H4 (cell line): ENCODE measurements at regions not wholly inside any gene's neighbourhood (a gene's known extent, or its start where the extent isn't known, plus 50 kb on each side); places are given as distances from the start of the nearest gene placed in this dataset.

Source experiments
- DNase-seq: peaks from one replicate; pipeline ENCODE4 v3.0.0-alpha.2; 2015; ENCODE audit warnings: low spot score

DNA sequence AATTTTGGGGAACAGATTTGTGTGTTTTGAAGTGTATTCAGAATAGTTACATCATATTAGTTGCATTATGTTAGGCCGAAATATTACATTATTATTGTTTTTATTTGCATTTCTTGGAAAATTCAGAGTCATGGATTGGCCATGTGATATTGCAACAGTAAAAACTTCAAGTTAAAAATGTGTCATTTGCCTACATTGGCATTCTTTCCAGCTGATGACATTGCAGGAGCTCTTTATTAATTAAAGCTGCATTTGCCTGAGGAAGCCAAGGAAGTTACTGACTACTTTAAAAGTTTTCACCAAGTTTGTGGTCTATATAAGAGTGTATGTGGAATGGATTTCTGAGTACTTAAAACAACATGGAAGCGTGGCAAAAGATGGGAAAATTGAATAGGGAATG lies 726.4 kb upstream of the SGO1 start:
- DNase-seq, result no peak

DNA sequence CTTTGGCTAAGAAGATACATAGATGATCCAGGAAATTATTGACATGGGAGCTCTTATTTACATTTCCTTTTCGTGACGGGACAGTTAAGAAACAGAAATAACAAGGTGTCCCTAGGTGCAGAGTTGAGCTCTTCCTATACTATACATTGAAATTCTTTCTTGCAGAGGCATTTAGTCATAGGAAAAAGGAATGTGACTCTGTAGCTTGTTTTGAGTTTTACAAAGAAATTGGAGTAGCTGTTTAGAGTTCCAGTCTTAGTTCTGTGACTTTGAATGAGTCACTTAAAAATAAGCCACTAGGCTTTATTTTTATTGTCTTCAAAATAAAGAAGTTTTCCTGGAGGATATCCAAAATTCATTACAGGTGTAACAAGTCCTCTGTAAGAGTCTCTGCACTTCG lies 723.5 kb upstream of the SGO1 start:
- no peak for DNase-seq

DNA sequence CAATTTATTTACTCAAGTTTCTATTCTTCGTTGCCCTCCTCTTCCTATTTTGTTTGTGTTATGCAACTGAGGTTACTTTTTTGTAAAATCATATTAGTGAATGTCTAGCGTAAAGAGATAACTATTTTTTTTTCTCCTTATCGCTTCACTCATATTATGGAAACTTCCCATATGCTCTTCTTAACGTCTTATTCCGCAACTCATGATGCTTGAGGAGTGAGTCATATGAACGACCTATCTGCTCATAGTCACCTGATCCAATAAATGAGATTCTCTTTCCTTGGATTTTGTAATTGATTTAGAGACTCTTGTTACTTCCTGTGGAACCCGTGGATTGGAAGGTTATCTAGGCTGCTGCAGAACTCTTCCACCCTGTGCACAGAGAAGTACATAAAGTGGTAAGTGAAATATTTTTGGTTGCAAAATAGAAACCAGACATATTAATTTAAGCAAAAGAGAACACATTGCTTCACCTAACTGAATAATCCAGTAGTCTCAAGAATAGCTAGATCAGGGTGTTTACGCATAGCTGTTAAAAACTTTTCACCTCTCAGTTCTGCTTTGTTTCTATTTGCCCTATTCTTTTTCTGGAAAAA lies 719.3 kb upstream of the SGO1 start:
- no peak for DNase-seq

DNA sequence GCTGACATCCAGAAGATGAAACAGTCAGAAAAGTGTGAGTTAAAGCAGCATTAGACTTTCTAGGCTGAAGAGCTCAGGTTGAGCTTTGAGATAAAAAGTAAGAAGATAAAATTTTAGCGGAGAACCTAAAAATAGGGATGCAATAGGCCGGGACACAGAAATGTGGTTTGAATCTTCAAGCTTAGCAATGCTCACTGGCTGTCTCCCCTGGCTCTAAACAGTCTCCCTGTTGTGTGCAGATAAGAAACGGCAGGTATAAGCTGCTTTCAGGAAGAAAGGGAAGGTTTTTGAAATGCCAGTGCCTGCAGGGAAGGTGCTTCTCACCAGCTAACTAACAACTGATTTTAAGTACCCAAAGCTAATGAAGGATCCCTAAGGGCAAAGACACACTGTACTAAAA lies 718.7 kb upstream of the SGO1 start:
- DNase-seq, result no peak

DNA sequence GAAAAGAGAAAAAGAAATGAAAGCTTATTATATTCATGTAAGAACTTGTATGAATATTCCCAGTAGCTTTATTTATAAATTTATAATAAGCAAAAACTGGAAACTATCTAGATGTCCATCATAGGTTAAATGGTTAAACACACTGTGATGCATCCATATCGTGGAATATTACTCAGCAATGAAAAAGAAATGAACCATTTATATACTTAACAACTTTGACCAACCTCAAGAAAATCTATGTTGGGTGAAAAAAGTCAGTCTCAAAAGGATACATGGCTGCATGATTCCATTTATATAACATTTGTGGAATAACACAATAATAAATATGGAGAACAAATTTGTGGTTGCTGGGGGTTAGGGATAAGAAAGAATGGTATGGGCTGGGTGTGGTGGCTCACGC lies 713.0 kb upstream of the SGO1 start:
- DNase-seq, result no peak

DNA sequence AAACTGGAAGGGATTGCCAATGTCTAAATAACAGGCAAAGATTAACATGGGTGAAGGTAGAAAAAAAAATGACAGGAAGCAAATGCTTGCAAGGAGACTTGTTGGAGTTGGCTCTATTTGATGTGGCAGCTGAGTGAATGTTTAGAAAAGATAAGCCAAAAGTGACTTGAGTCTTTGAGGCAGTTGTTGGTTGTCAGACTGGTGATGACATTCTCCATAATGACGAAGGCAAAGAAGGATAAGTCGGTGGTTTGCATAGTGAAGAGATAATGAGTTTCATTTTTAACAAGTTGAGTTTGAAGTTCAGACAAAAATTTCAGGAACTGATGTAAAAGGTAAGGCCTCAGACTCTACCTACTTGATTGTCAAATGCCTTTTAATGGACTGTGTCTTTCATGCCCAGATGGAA lies 704.1 kb upstream of the SGO1 start:
- no peak for DNase-seq

DNA sequence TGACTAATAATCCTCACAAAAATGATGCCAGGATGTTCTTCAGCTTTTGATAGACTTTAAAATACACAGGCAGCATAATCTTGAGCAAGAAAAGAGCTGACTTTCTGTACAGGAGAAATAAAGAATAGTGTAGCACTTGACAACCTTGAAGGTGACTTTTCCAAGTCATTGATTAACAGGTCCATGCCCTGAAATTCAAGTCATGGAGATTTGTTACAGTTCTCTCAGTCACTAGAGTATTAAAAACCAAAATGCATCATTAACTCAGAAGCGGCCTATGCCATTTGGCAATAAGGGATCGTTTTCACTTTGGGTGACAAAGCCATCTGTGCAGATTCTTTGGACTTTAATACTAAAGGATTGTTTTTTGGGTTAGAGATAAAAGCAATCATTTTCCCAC lies 692.7 kb upstream of the SGO1 start:
- no peak for DNase-seq

DNA sequence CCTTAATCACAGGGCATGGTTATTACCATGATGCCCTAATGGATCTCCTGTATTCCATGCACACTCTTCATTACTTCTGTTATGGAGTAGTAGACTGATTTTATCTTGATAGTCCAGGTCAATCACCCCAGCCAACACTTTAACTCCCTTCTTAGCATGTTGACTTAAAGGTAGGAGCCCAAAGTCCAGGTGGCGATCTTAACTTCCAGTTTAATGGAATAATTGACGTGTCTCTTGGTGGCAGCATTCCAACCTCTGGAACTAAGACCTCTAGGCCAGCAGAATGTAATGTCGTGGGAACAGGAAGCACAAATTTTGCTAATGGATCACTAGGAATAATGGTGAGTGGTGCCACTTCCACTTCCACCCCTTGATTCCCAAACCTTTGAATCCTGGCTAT lies 687.2 kb upstream of the SGO1 start:
- no peak for DNase-seq

DNA sequence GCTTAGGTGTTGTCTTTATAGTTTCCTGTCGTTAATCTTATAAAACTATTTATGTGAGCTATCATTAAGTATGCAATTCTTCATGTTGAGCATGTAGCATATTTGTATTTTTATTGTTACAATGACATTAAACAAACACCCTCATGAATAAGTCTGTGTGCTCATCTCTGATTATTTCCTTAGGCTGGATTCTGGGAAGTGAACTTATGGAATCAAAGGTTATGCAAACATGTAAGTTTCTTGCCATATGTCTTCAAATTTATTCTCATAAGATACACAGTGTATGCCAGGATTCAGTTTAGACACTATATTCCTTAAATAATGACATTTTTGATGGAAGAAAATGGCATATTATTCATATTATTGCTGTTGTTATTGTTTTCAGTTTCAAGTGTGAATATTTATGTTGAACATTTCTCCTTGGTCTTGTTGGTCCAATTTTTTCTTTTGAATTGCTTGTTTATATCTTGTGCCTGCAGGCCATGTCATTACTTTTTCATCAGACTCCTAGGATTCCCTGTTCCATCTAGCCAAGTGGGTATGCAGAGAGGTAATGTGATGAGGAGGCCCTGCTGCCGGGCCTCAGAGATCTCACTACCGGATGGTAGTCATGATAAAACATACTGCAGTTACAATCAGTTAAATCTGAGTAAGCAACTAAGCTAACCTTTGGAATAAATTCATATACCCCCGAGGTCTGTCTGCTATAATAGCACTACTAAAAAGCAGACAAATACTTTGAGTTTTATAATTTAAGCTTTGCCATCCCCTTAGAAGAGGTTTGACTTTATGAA lies 684.3 kb upstream of the SGO1 start:
- DNase-seq, result no peak

DNA sequence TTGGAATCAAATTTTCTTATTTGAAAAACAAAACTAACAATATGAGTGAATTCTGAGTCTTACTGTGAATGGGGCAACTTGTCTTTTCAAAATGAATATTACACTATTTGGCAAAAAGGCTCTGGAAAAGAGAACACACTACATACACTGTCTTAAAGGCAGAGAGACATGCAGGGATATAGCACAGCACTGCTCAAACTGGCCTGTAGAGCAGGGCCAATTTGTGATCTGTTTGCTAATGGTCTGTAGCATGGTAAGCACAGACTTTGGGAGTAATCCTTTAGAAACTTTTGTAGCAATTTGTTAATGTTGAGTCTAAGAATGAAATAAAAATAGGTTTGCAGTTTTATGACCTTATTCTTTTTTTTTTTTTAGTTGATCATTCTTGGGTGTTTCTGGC lies 679.8 kb upstream of the SGO1 start:
- no peak for DNase-seq

DNA sequence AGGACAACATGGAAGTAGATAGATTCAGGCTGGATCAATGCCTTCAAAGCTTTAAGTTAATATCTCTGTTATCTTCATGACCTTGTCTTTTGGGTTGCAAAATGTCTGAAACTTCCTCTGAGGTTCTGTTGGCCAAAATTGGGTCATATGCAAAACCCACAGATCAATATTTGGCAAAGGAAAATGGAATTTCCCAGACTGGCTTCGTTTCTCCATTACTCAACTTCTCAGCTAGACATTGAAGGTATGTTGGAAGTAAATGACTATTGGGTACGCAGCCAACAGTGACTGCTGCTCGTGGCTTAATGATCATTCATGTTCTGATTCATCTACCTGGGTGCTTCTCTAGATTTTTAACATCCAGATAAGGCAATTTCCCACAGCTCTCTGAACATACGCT lies 675.4 kb upstream of the SGO1 start:
- no peak for DNase-seq

DNA sequence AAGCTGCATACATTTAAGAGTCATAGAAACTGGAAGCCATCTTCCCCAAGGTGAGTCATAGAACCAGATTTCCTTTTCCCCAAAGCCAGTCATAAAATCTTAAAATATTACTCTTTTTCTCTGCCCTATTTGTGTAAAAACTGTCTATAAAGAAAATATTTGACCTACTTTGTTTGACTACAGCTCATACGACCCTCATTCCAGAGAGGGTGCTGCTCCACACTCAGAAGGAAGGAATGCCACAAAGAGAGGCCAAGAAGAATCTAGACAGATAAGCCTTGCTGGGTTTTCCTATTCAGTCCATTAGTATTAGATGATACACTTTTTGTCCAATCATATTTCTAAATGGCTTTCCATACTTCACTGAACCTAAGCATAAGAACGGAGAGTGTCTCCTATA lies 671.6 kb upstream of the SGO1 start:
- no peak for DNase-seq

DNA sequence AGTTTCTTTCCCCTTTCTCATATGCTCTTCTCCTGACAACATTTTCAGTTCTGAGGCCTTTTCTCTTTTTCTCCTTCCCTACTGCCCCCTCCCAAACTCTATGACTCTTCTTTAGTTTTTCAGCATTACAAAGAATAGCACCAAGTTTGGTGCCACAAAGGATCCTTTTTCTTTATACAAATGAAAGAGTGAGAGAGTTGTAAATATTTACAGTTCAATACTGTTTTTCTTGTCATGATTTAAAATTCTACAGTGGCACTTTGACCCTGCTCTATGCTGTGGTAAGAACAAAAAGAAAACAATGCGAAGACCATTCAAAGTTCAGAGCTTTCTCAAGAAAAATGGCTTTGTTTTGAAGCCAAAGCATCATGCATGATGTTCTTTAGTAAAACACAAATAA lies 667.9 kb upstream of the SGO1 start:
- DNase-seq, result no peak

DNA sequence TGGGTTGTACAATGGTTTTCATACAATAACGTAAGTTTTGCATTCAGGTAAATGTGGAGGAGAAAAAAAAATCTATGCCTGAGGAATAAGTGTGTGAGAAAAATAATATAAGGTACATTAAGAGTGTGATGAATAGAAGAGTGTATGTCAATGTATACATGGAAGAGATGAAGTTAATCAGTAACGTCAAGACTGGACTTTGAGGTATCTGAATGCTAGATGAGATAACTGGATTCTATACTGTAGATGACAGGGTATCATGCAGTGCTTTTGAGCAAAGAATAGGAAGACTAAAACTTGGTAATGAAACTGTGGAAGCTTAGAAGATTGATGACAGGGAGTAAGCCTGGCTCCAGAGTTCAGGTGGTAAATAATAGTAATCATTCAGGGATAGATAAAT lies 666.7 kb upstream of the SGO1 start:
- no peak for DNase-seq

DNA sequence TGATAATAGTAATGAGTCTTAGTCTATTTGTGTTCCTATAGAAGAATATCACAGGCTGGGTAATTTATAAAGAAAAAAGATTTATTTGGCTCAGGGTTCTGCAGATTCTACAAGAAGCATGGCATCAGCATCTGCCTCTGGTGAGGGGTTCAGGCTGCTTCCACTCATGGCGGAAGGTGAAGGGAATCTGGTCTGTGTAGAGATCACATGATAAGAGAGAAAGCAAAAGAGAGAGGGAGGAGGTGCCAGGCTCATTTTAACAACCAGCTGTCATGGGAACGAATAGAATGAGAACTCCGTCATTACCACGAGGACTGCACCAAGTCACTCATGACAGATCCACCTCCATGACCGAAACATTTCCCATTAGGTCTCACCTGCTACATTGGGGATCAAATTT lies 664.0 kb upstream of the SGO1 start:
- DNase-seq, result no peak

DNA sequence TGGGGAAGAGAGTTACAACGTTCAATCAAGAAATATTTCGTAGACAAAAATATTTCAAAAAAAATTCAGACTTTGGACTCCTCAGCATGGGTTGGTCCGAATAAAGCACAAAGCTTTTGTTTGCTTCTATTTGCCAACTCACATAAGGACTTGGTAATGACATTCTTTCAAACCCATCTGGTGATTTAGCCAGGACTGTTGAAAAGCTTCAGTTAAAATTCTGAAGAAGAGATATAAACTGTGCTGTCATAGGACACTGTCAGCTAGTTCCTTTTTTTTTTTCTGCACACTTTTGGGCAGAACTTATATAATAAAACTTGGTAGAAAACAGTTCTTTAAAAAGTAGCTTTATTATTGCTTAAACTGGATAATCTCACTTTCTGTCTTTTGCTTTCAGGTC lies 660.8 kb upstream of the SGO1 start:
- DNase-seq, result no peak

DNA sequence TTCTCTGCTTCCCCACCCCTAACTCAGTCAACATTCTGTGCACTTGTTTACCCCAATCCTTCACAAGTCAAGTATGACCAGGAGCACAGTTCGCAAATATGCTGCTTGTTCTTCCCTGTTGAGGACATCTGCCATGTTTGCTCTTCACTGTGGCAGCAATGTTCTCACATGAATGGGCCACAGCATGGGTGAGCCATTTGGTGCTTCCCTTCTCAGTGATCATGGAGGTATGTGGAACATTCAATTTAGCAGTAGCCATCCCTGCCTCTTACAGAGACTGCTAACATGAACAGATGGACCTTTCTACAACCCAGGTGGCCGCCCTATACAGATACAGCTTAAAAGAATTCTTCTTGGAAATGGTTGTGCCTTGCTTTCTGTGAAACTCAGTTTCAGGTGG lies 660.1 kb upstream of the SGO1 start:
- no peak for DNase-seq

DNA sequence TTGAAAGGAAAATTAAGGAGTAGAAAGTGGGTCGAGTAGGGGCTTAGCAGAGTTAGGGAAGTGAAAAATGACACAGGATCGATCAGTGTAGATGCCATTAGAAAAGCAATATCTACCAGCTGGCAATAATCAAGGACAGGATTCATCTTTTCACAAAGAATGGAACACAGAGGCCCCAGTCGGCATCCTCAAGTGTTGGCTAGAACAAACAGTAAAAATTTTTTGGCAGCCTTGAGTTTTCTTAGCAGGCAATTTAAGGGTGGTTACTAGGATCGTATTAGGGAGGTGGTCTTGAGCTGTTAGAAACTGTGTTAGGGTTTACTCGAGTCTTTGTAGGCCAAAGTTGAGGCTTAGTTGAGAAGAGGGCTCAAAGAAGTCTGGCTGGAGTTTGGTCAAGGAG lies 658.8 kb upstream of the SGO1 start:
- DNase-seq, result no peak

DNA sequence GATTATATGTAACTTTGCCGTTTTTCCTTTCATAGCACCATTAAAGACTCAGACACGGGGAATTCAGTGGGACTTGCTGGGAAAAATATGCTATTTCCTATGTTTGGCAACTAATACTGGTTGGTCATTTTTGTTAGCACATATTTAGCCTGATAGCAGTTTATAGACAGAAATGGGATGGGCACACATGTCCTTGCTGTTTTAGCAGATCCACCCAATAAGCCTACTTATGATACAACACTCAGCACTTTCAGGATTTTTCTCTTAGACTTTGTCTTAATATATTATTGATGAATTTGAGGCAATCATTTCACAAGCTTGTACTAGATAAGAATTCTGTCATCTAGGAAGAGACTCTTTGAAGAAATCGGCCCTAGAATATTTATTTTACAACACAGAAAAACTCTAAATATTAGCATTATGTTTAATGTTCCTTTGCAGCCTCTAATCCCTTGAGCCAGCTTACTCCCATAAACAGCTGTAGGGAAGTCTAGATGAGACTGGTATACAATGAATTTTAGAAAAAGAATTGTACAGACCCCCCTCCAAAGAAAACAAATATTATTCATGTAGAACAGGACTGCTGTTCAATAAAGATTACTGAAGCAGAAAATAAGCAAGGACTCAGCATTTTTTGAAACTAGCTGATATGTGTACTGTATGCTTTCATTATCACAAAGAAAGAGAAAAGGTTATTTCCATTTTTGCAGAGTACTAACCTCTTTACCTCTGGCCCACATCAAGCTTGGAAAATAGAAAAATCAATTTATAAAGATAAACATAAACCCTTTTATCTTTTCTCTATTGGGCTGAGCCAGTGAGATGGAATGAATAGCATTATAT lies 656.8 kb upstream of the SGO1 start:
- DNase-seq, result no peak

DNA sequence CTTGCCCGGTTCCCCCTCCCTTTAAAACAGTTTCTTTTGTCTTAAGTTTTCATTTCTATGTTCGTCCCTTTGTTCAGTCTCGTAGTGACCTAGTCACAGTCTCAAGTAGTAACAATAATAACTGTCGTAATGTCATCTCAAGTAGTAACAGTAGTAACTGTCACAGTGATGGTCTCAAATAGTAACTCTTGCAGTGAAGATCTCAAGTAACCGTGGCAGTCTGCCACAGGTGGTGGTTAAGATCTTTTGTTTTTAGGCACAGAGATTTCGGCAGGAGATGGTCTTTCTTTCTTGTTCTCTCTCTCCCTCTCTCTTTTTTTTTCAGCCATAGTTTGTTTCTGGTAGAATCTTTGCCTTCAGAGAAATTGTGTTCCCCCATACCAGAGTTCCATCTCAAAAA lies 656.0 kb upstream of the SGO1 start:
- DNase-seq, result no peak

DNA sequence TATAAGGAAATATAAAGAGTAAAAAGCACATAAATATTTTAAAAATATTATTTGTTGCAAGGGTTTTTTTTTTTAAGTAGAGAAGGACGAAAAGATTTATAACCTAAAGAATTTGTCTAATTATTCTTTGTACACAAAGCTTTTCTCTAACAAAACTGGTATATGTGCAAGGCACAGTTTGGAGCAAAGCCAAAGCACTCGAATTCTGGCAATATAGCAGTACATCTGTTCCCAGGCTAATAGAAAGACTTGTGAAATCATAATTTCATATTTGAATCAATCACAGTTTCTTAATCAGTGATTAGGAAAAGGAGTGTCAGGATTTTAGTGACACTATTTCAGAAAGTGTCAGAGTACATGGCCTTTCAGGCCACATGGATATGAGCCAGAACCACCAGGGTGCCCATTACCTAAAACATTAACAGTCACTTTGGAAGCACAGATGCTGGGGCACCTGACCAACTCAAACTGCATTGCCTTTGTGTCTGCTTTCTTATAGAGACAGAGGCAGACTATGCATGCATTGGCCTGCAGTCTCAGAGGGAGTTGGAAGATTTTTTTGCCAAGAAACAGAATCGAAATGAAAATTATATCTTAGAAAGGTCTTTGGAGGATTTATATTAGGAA lies 651.8 kb upstream of the SGO1 start:
- no peak for DNase-seq

DNA sequence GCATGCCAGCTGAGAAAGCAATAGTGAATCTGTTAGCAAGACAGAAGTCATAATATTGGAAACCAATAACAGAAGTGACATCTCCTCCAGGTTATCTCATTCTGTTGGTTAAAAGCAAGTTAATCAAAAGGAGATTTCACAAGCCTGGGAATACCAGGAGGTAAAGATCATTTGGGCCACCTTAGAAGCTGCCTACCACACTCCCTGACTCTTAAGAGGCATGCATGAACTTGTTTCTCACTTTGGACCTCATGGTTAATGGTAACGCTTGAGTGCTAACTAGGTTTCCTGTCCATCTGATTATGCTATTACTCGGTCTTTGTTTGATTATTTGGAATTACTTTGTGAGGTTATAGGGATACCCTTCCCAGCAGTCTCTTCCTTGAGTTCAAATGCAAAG lies 650.8 kb upstream of the SGO1 start:
- no peak for DNase-seq

DNA sequence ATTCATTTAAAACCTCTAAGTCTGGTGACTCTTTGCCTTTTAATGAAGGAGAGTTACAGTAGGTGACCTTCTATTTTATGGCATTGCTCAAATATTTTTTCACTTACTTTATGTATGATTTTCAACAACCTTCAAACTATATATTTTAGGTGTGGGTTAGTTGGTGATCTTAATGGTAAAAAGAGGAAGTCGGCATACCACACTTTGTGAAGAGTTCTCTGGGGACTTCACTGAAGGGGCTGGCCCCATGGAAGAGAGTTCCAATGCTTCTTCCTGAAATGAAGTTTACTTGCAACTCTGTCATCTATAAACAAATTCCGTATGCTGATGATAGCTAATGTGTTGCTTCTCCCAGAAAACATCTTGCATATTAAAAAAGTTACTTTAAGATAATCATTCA lies 647.0 kb upstream of the SGO1 start:
- no peak for DNase-seq
